Ishikawa (cell line): ENCODE measurements at regions not wholly inside any gene's neighbourhood (a gene's known extent, or its start where the extent isn't known, plus 50 kb on each side); places are given as distances from the start of the nearest gene placed in this dataset.

Experiments used
- CEBPB ChIP-seq: IDR thresholded peaks from 2 replicates; pipeline ENCODE4 v1.6.1; 2012
- CREB1 ChIP-seq: IDR thresholded peaks from 2 replicates; pipeline ENCODE4 v1.6.1; 2012; ENCODE audit warnings: low read depth
- EGR1 ChIP-seq: IDR thresholded peaks from 2 replicates; pipeline ENCODE4 v1.6.1; 2012
- FOXM1 ChIP-seq: IDR thresholded peaks from 2 replicates; pipeline ENCODE4 v1.6.1; 2012; ENCODE audit warnings: low read depth, borderline replicate concordance
- MAX ChIP-seq: IDR thresholded peaks from 2 replicates; pipeline ENCODE4 v1.6.1; 2012
- NFIC ChIP-seq: IDR thresholded peaks from 2 replicates; pipeline ENCODE4 v1.6.1; 2012
- RAD21 ChIP-seq: IDR thresholded peaks from 2 replicates; pipeline ENCODE4 v1.6.1; 2012; ENCODE audit warnings: low read depth
- TAF1 ChIP-seq: IDR thresholded peaks from 2 replicates; pipeline ENCODE4 v1.6.1; 2012; ENCODE audit warnings: low read depth, mild to moderate bottlenecking
- TCF12 ChIP-seq: IDR thresholded peaks from 2 replicates; pipeline ENCODE4 v1.6.1; 2012; ENCODE audit warnings: low read depth
- TEAD4 ChIP-seq: IDR thresholded peaks from 2 replicates; pipeline ENCODE4 v1.6.1; 2012
- YY1 ChIP-seq: IDR thresholded peaks from 2 replicates; pipeline ENCODE4 v1.6.1; 2012; ENCODE audit warnings: low read depth
- TF ChIP-seq, protein P1 (sequence below): IDR thresholded peaks from 2 replicates; pipeline ENCODE4 v1.6.1; 2012; ENCODE audit warnings: low read depth, mild to moderate bottlenecking
- TF ChIP-seq, protein P2 (sequence below): IDR thresholded peaks from 2 replicates; pipeline ENCODE4 v1.6.1; 2012

DNA sequence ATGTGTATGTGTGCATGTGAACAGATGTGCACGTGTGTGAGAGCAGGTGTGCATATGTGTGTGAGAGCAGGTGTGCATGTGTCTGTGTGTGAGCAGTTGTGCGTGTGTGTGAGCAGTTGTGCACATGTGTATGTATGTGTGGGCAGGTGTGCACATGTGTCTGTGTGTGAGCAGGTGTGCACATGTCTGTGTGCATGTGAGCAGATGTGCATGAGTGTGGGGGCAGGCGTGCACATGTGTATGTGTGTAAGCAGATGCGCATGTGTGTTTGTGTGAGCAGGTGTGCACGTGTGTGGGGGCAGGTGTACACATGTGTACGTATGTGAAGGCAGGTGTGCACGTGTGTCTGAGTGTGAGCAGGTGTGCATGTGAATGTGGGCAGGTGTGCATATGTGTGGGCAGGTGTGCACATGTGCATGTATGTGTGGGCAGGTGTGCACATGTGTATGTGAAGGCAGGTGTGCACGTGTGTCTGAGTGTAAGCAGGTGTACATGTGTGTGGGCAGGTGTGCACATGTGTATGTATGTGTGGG lies 66.5 kb upstream of the LRPAP1 start:
- no peak for TF ChIP-seq EGR1
- no peak for TF ChIP-seq TAF1
- no peak for TF ChIP-seq TEAD4
- TF ChIP-seq, protein P1, sequence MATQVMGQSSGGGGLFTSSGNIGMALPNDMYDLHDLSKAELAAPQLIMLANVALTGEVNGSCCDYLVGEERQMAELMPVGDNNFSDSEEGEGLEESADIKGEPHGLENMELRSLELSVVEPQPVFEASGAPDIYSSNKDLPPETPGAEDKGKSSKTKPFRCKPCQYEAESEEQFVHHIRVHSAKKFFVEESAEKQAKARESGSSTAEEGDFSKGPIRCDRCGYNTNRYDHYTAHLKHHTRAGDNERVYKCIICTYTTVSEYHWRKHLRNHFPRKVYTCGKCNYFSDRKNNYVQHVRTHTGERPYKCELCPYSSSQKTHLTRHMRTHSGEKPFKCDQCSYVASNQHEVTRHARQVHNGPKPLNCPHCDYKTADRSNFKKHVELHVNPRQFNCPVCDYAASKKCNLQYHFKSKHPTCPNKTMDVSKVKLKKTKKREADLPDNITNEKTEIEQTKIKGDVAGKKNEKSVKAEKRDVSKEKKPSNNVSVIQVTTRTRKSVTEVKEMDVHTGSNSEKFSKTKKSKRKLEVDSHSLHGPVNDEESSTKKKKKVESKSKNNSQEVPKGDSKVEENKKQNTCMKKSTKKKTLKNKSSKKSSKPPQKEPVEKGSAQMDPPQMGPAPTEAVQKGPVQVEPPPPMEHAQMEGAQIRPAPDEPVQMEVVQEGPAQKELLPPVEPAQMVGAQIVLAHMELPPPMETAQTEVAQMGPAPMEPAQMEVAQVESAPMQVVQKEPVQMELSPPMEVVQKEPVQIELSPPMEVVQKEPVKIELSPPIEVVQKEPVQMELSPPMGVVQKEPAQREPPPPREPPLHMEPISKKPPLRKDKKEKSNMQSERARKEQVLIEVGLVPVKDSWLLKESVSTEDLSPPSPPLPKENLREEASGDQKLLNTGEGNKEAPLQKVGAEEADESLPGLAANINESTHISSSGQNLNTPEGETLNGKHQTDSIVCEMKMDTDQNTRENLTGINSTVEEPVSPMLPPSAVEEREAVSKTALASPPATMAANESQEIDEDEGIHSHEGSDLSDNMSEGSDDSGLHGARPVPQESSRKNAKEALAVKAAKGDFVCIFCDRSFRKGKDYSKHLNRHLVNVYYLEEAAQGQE, result no peak
- TF ChIP-seq TCF12, result no peak

- TF ChIP-seq, protein P1, result peak; percentile 76
Observed at GRCh38 chr4:3588517-3589194, 56.4 kb upstream of the LRPAP1 start.

GRCh38 chr4:3582091-3582475 lies 49.9 kb upstream of the LRPAP1 start:
- TF ChIP-seq, protein P2, sequence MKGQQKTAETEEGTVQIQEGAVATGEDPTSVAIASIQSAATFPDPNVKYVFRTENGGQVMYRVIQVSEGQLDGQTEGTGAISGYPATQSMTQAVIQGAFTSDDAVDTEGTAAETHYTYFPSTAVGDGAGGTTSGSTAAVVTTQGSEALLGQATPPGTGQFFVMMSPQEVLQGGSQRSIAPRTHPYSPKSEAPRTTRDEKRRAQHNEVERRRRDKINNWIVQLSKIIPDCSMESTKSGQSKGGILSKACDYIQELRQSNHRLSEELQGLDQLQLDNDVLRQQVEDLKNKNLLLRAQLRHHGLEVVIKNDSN, result no peak
- TF ChIP-seq EGR1 (no peak), CREB1 (no peak), RAD21 (no peak), MAX (no peak), CEBPB (no peak), YY1 (no peak), TCF12 (no peak), TAF1 (no peak), FOXM1 (no peak), TEAD4 (no peak), NFIC (no peak)
- TF ChIP-seq, protein P1, result no peak
